WTC11 (cell line): ENCODE measurements at regions not wholly inside any gene's neighbourhood (a gene's known extent, or its start where the extent isn't known, plus 50 kb on each side); places are given as distances from the start of the nearest gene placed in this dataset.

Source experiments
- ATAC-seq: fragments of 200-7000 bp; cut with Tn5 transposase; 2 replicates; pipeline ENCODE4 v1.10.0; 2021; ENCODE audit warnings: mild to moderate bottlenecking, moderate library complexity
- CTCF ChIA-PET: fragments of 300-600 bp; sonication (Branson Sonifier 250); formaldehyde crosslinking; loops from one replicate; lab custom pipeline; 2021; ENCODE audit warnings: antibody characterized with exemption; lab: Charles Lee
- POLR2A ChIA-PET: fragments of 350-600 bp; sonication (Branson Sonifier 250); formaldehyde crosslinking; loops from one replicate; lab custom pipeline; 2021; ENCODE audit warnings: antibody characterized with exemption; lab: Charles Lee
- DNase-seq: peaks from one replicate; pipeline ENCODE4 v3.0.0; 2021; ENCODE audit warnings: low spot score
- H3K27ac Mint-ChIP-seq: 2 replicates; pipeline ENCODE4 v1.8.0; 2021; ENCODE audit warnings: mixed read lengths
- H3K27me3 Mint-ChIP-seq: 2 replicates; pipeline ENCODE4 v1.8.0; 2021; ENCODE audit warnings: low read depth, mild to moderate bottlenecking, moderate library complexity, mixed read lengths
- H3K36me3 Mint-ChIP-seq: 2 replicates; pipeline ENCODE4 v1.8.0; 2021; ENCODE audit warnings: mixed read lengths
- H3K4me1 Mint-ChIP-seq: 2 replicates; pipeline ENCODE4 v1.8.0; 2022; ENCODE audit warnings: mixed read lengths
- H3K4me3 Mint-ChIP-seq: 2 replicates; pipeline ENCODE4 v1.8.0; 2021; ENCODE audit warnings: mild to moderate bottlenecking, moderate library complexity, mixed read lengths
- H3K9me3 Mint-ChIP-seq: 2 replicates; pipeline ENCODE4 v1.8.0; 2021; ENCODE audit warnings: mixed read lengths
- CBFB ChIP-seq: sonication (generic); formaldehyde crosslinking; IDR thresholded peaks from 2 replicates; pipeline ENCODE4 v1.8.1; 2022; ENCODE audit warnings: mild to moderate bottlenecking, low read depth, missing genetic modification reagents
- CREB1 ChIP-seq: sonication (generic); formaldehyde crosslinking; IDR thresholded peaks from 2 replicates; pipeline ENCODE4 v1.8.0; 2023; ENCODE audit warnings: mild to moderate bottlenecking, missing genetic modification reagents
- CREM ChIP-seq: sonication (generic); formaldehyde crosslinking; IDR thresholded peaks from 2 replicates; pipeline ENCODE4 v1.8.1; 2022; ENCODE audit warnings: mild to moderate bottlenecking, missing genetic modification reagents, moderate library complexity
- E2F4 ChIP-seq: sonication (generic); formaldehyde crosslinking; IDR thresholded peaks from 2 replicates; pipeline ENCODE4 v1.8.1; 2022; ENCODE audit warnings: low read depth, mild to moderate bottlenecking, moderate library complexity, missing genetic modification reagents, borderline replicate concordance
- GABPB1 ChIP-seq: sonication (generic); formaldehyde crosslinking; IDR thresholded peaks from 2 replicates; pipeline ENCODE4 v1.8.1; 2023; ENCODE audit warnings: mild to moderate bottlenecking, missing genetic modification reagents
- KAT7 ChIP-seq: sonication (generic); formaldehyde crosslinking; IDR thresholded peaks from 2 replicates; pipeline ENCODE4 v1.8.1; 2023; ENCODE audit warnings: missing genetic modification reagents, mild to moderate bottlenecking, borderline replicate concordance
- MXD4 ChIP-seq: fragments of 250-450 bp; sonication (Bioruptor Pico); IDR thresholded peaks from 2 replicates; pipeline ENCODE4 v1.8.0; 2021; ENCODE audit warnings: mild to moderate bottlenecking, moderate library complexity, borderline replicate concordance
- NFATC4 ChIP-seq: fragments of 250-450 bp; sonication (Bioruptor Pico); IDR thresholded peaks from 2 replicates; pipeline ENCODE4 v1.9.0; 2021; ENCODE audit warnings: mild to moderate bottlenecking
- NFYB ChIP-seq: sonication (generic); formaldehyde crosslinking; conservative IDR thresholded peaks from 2 replicates; pipeline ENCODE4 v1.8.0; 2022; ENCODE audit warnings: low read depth, missing genetic modification reagents
- OVOL2 ChIP-seq: fragments of 250-450 bp; sonication (Bioruptor Pico); IDR thresholded peaks from 2 replicates; pipeline ENCODE4 v1.9.0; 2021; ENCODE audit warnings: mild to moderate bottlenecking, borderline replicate concordance
- PREB ChIP-seq: sonication (generic); formaldehyde crosslinking; IDR thresholded peaks from 2 replicates; pipeline ENCODE4 v1.8.1; 2022; ENCODE audit warnings: mild to moderate bottlenecking, missing genetic modification reagents, moderate library complexity, borderline replicate concordance
- PRRX2 ChIP-seq: fragments of 250-450 bp; sonication (Bioruptor Pico); IDR thresholded peaks from 2 replicates; pipeline ENCODE4 v1.8.0; 2021; ENCODE audit warnings: mild to moderate bottlenecking
- TEAD4 ChIP-seq: sonication (generic); formaldehyde crosslinking; IDR thresholded peaks from 2 replicates; pipeline ENCODE4 v1.8.0; 2022; ENCODE audit warnings: mild to moderate bottlenecking, missing genetic modification reagents
- ZBTB21 ChIP-seq: sonication (generic); formaldehyde crosslinking; IDR thresholded peaks from 2 replicates; pipeline ENCODE4 v1.8.1; 2023; ENCODE audit warnings: mild to moderate bottlenecking, missing genetic modification reagents, borderline replicate concordance
- ZNF121 ChIP-seq: sonication (generic); formaldehyde crosslinking; IDR thresholded peaks from 2 replicates; pipeline ENCODE4 v1.8.0; 2023; ENCODE audit warnings: missing genetic modification reagents
- TF ChIP-seq, protein P1 (sequence below): sonication (generic); formaldehyde crosslinking; IDR thresholded peaks from 2 replicates; pipeline ENCODE4 v1.8.1; 2023; ENCODE audit warnings: mild to moderate bottlenecking, missing genetic modification reagents
- TF ChIP-seq, protein P2 (sequence below): fragments of 250-450 bp; sonication (Bioruptor Pico); conservative IDR thresholded peaks from 2 replicates; pipeline ENCODE4 v1.9.0; 2021; ENCODE audit warnings: mild to moderate bottlenecking
- TF ChIP-seq, protein P3 (sequence below): fragments of 250-450 bp; sonication (Bioruptor Pico); IDR thresholded peaks from 2 replicates; pipeline ENCODE4 v1.9.0; 2021; ENCODE audit warnings: mild to moderate bottlenecking

DNA sequence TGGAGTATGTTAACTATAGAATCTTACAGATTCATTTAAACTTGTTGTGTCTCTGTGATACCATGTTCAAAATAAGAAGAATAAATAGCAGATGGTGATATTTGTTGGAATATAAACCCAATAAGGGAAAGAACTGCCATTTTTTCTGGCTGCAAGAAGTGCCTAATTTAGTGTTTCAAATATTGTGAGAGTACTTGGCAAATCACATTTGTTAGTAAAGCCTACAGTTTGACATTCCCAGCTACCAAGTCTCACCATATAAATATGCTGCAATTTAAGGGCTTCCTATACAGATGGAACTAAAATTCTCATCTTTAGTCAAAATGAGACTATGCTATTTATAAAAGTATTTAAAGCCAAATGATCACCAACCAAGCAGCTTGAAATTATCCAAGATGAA lies 96.0 kb upstream of the WDFY3 start (continued):
- TF ChIP-seq, protein P1, sequence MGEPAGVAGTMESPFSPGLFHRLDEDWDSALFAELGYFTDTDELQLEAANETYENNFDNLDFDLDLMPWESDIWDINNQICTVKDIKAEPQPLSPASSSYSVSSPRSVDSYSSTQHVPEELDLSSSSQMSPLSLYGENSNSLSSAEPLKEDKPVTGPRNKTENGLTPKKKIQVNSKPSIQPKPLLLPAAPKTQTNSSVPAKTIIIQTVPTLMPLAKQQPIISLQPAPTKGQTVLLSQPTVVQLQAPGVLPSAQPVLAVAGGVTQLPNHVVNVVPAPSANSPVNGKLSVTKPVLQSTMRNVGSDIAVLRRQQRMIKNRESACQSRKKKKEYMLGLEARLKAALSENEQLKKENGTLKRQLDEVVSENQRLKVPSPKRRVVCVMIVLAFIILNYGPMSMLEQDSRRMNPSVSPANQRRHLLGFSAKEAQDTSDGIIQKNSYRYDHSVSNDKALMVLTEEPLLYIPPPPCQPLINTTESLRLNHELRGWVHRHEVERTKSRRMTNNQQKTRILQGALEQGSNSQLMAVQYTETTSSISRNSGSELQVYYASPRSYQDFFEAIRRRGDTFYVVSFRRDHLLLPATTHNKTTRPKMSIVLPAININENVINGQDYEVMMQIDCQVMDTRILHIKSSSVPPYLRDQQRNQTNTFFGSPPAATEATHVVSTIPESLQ (CRISPR knock-in tag) = no peak
- TF ChIP-seq OVOL2 (CRISPR knock-in tag) (no peak), CREM (CRISPR knock-in tag) (no peak), NFYB (no peak)

DNA sequence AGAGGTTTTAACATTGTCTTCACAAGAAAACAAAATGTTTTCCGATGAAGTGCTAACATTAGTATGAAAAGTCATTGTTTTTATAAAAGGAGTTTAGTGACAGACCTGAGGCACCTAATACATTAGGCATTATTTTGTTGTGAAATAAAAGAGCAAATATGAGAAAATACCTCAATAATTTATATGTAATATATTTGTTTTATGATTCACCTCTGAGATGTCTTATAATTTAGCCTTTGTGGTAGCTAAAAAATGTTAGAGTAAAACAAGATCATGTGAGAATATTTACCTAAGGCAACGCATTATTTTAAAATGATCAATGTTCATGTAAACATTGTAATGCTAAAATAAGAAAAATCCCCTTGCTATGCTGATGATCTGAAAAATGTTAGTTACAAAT lies 100.9 kb upstream of the WDFY3 start:
- Mint-ChIP-seq H3K27ac (no peak overlapping the region), H3K9me3 (peaks cover 20% of the 10 kb centered on the region), H3K27me3 (no peaks in the 10 kb centered on the region; the same call in 1 of the 2 replicates), H3K4me3 (no peak overlapping the region), H3K4me1 (peaks cover 6% of the 10 kb centered on the region), H3K36me3 (no peaks in the 10 kb centered on the region)
- no peak for TF ChIP-seq NFATC4 (CRISPR knock-in tag)
- no peak for TF ChIP-seq TEAD4 (CRISPR knock-in tag)
- TF ChIP-seq E2F4 (CRISPR knock-in tag) = no peak
- TF ChIP-seq PRRX2 (CRISPR knock-in tag) = no peak
- no peak for TF ChIP-seq ZNF121
- no peak for TF ChIP-seq CBFB (CRISPR knock-in tag)
- no peak for TF ChIP-seq CREB1
- TF ChIP-seq, protein P2, sequence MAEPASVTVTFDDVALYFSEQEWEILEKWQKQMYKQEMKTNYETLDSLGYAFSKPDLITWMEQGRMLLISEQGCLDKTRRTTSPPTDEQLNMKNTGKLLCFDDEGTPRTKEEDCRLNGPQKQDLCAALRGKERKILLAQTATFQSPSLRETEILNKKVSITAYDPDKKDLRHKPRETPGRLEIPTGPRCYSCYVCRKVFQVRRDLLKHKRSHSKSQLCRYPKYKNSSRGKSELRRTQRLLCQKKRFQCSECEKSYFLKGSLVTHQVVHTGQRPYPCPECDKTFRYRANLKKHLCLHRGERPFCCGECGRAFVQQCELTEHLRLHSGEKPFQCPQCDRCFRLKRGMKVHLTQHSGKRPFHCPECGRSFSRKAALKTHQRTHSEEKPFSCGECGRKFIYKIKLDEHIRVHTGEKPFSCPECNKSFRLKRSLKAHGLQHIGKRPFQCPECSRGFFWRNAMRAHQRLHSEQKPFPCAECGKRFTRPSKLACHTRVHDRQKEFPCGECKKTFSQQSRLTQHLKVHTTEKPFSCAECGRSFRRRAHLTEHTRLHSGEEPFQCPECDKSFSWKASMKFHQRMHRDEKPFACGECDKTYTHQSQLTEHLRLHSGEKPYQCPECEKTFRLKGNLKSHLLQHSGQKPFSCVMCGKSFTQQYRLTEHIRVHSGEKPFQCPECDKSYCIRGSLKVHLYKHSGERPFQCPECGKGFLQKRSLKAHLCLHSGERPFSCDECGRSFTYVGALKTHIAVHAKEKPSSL = no peak
- TF ChIP-seq CREM (CRISPR knock-in tag) = no peak
- TF ChIP-seq KAT7 (CRISPR knock-in tag) = no peak
- no peak for TF ChIP-seq MXD4
- TF ChIP-seq GABPB1 = no peak
- no peak for TF ChIP-seq PREB
- TF ChIP-seq, protein P3, sequence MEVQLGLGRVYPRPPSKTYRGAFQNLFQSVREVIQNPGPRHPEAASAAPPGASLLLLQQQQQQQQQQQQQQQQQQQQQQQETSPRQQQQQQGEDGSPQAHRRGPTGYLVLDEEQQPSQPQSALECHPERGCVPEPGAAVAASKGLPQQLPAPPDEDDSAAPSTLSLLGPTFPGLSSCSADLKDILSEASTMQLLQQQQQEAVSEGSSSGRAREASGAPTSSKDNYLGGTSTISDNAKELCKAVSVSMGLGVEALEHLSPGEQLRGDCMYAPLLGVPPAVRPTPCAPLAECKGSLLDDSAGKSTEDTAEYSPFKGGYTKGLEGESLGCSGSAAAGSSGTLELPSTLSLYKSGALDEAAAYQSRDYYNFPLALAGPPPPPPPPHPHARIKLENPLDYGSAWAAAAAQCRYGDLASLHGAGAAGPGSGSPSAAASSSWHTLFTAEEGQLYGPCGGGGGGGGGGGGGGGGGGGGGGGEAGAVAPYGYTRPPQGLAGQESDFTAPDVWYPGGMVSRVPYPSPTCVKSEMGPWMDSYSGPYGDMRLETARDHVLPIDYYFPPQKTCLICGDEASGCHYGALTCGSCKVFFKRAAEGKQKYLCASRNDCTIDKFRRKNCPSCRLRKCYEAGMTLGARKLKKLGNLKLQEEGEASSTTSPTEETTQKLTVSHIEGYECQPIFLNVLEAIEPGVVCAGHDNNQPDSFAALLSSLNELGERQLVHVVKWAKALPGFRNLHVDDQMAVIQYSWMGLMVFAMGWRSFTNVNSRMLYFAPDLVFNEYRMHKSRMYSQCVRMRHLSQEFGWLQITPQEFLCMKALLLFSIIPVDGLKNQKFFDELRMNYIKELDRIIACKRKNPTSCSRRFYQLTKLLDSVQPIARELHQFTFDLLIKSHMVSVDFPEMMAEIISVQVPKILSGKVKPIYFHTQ (CRISPR knock-in tag) = no peak
- no peak for TF ChIP-seq ZBTB21 (CRISPR knock-in tag)
- DNase-seq (no peak), ATAC-seq (no peak)
- ChIA-PET CTCF (no interaction called here), POLR2A (no interaction called here)
